Bronchial epithelial cell (primary cell): ENCODE measurements at regions not wholly inside any gene's neighbourhood (a gene's known extent, or its start where the extent isn't known, plus 50 kb on each side); places are given as distances from the start of the nearest gene placed in this dataset.

ENCODE experiments used
- DNase-seq: peaks from one replicate; pipeline ENCODE4 v3.0.0-alpha.2; 2010; ENCODE audit warnings: low read depth
- FAIRE-seq: peaks from 2 replicates; lab custom pipeline; 2011; peaks lifted over from hg19 to GRCh38; lab: Jason Lieb, UNC
- H3K27me3 ChIP-seq: 2 replicates; pipeline ENCODE4 v1.5.1; 2011; ENCODE audit warnings: low read length; ENCODE audit not compliant: control insufficient read depth, insufficient read depth
- H3K36me3 ChIP-seq: 2 replicates; pipeline ENCODE4 v1.5.1; 2011; ENCODE audit warnings: low read length; ENCODE audit not compliant: control insufficient read depth, insufficient read depth
- H3K4me3 ChIP-seq: 2 replicates; pipeline ENCODE4 v1.5.1; 2011; ENCODE audit warnings: mild to moderate bottlenecking, low read depth, low read length, control low read depth
- CTCF ChIP-seq: IDR thresholded peaks from 2 replicates; pipeline ENCODE4 v1.5.1; 2011; ENCODE audit warnings: mild to moderate bottlenecking, moderate library complexity, low read length, control low read depth, inconsistent platforms; ENCODE audit not compliant: insufficient read depth, severe bottlenecking

- H3K27me3 ChIP-seq = no peaks in the 10 kb centered on the region
- H3K36me3 ChIP-seq = no peaks in the 10 kb centered on the region
- DNase-seq (no peak), FAIRE-seq (no peak)
- no peak for TF ChIP-seq CTCF
- H3K4me3 ChIP-seq = no peak overlapping the region
Observed at GRCh38 chr1:187046293-187046692, 217.5 kb downstream of the PLA2G4A start.

GRCh38 chr1:187047298-187047697 is 218.5 kb downstream of the PLA2G4A start:
- Histone ChIP-seq H3K27me3 (no peaks in the 10 kb centered on the region), H3K36me3 (no peaks in the 10 kb centered on the region), H3K4me3 (no peak overlapping the region)
- no peak for DNase-seq
- FAIRE-seq = no peak
- TF ChIP-seq CTCF = no peak

- peak; percentile 45 for TF ChIP-seq CTCF
- Histone ChIP-seq H3K36me3 (no peaks in the 10 kb centered on the region), H3K27me3 (no peaks in the 10 kb centered on the region), H3K4me3 (no peak overlapping the region)
- no peak for FAIRE-seq
- peak; percentile 63 for DNase-seq
Observed at GRCh38 chr1:187051618-187052232, 223.0 kb downstream of the PLA2G4A start.

GRCh38 chr1:187053876-187054275 is 225.1 kb downstream of the PLA2G4A start:
- no peak overlapping the region for H3K4me3 ChIP-seq
- no peaks in the 10 kb centered on the region for H3K36me3 ChIP-seq
- FAIRE-seq (no peak), DNase-seq (no peak)
- no peaks in the 10 kb centered on the region for H3K27me3 ChIP-seq
- no peak for TF ChIP-seq CTCF

- no peak for TF ChIP-seq CTCF
- no peak overlapping the region for H3K4me3 ChIP-seq
- no peak for FAIRE-seq
- DNase-seq = peak; percentile 28
- H3K27me3 ChIP-seq = no peaks in the 10 kb centered on the region
- H3K36me3 ChIP-seq = no peaks in the 10 kb centered on the region
Observed at GRCh38 chr1:187054862-187055757, 226.4 kb downstream of the PLA2G4A start.
